HG03066 (cell line): ENCODE measurements at regions not wholly inside any gene's neighbourhood (a gene's known extent, or its start where the extent isn't known, plus 50 kb on each side); places are given as distances from the start of the nearest gene placed in this dataset.

Experiments used
- ATAC-seq: cut with Tn5 transposase; IDR thresholded peaks from one replicate; pipeline ENCODE4 v1.9.1; 2021; ENCODE audit warnings: low read depth; ENCODE audit not compliant: unreplicated experiment

- no peak for ATAC-seq
Measured at GRCh38 chr18:60147323-60147722, 225.3 kb downstream of the MC4R start.

DNA sequence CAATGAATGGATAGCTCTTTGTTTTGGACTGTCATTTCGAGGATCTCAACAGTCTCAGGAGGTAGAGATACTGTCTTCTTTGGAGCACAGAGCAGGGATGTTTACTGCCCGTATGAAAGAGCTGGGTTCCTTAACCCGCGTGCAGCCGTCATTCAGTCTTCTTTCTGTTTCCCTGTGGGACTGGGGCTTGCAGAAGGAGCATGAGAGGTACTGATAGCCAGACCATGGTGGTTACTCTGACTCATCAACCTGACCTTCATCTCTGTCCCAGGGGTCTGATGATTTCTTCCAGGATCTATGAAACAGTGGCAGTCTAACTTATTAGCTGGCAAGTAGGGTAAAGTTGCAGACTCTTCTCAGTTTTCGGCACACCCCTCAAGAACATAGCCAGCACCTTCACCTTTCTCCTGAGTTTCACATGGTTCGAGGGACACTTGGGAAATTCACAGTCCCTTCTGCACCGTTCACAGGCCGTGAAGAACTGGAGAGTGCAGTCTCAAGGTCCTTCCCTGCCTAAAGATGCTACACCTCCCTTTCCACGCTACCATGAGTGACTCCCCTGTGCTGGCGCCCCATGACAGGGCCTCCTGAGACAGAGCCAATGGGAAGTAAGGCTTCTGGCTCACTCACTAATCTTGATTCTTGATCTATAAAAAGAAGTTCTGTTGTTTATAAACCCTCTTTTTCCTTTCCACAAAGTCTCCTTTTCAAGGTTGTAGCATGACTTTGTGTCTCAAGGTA lies 226.2 kb downstream of the MC4R start:
- ATAC-seq, result peak; percentile 72

GRCh38 chr18:60145776-60146175 lies 226.8 kb downstream of the MC4R start:
- ATAC-seq, result peak; percentile 7

- ATAC-seq, result no peak
Measured at GRCh38 chr18:60134806-60135205, 235.0 kb downstream of the PMAIP1 start.

- no peak for ATAC-seq
Measured at GRCh38 chr18:60130284-60130683, 230.5 kb downstream of the PMAIP1 start.

DNA sequence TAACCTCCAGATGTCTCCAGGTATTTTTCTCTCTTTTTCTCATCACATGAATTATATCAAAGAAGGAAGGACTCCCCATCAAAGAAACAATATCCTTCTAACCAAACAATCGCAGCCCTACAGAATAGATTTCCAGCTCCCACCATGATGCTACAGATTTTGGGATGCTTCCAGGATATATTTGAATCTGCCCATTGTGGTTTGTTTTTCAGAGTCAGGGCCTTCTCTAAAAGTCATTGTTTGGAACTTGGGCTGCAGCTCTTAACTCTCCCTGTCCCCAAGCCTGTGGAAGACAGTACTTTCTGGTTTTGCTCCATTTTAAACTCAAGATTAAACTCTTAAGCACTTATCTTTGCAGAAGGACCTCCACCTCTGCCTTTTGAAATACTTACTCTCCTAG lies 223.2 kb downstream of the PMAIP1 start:
- ATAC-seq, result no peak

- no peak for ATAC-seq
Measured at GRCh38 chr18:60122339-60122738, 222.5 kb downstream of the PMAIP1 start.

- no peak for ATAC-seq
Measured at GRCh38 chr18:60120231-60120750, 220.5 kb downstream of the PMAIP1 start.

GRCh38 chr18:60117321-60117720 lies 217.5 kb downstream of the PMAIP1 start:
- no peak for ATAC-seq

GRCh38 chr18:60113396-60113795 lies 213.6 kb downstream of the PMAIP1 start:
- no peak for ATAC-seq

DNA sequence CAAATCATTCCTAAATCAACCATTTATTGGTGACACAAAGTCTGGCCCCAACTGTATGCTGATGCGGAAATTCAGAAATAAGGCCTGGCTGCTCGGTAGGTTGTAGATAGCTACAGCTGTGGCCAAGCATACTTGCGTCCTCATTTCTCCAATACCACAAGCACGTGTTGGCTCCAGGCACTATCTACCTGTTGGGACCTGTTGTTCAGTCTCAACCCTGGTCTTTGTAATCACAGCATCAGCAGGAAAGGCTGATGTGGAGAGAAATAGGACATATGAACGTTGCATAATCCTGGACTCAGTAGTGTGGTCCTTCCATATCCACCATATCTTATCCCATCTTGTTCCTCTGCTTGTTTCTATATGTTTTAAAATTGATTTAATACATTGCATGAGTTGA lies 212.6 kb downstream of the PMAIP1 start:
- ATAC-seq, result no peak

DNA sequence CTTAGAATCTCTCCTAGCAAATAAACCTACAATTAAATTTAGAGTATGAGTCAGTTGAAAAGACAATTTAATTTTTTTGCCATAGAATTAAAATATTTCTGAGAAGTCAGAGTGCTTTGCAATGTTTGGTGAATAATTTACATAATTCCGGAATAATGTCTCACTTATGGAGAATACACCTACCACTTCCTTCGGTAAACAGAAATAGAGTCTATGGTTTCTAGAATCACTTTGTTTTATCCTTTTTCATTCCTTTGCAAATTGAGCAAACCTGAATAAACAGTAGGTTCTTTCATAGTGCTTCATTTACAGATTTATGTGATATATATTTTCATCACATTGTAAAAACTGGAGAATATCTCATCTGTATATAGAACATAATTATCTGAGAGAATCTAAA lies 211.7 kb downstream of the PMAIP1 start:
- no peak for ATAC-seq

DNA sequence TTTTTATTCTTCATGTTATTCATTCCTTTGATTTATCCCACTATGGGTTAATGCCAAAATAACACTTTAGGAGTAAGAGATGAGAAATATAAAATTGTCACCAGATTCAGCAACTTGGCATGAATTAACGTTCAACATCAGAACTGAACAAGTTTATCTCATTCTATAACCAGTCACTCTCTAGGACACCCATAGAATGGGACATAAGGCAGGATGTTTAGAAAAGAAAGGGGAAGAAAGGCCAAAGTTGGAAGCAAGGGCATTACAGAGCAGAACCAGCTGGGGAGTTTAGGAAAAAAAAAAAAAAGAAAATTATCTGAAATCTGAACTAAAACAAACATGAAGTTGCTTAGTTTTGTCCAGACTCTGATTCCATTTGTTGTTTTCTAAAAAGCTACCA lies 211.0 kb downstream of the PMAIP1 start:
- no peak for ATAC-seq

- ATAC-seq, result no peak
Measured at GRCh38 chr18:60100778-60101177, 201.0 kb downstream of the PMAIP1 start.

DNA sequence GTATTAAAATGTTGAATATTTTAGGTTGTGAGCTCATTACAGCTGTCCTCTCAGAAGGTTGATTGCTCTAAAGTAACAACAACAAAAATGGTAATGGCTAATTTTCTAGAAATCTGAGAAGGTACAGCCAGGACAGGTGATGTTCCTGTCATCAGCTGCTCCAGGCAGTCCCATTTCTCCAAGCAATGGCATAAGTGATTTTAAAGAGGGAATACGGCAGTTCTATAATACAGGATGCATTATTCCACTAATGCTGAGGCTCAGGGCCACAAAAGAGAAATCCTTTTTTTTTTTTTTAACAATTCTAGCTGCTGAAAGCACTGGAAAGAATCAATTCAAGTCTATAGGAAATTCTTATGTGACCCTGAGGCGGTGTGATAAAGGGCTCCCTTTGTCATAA lies 199.9 kb downstream of the PMAIP1 start:
- no peak for ATAC-seq

DNA sequence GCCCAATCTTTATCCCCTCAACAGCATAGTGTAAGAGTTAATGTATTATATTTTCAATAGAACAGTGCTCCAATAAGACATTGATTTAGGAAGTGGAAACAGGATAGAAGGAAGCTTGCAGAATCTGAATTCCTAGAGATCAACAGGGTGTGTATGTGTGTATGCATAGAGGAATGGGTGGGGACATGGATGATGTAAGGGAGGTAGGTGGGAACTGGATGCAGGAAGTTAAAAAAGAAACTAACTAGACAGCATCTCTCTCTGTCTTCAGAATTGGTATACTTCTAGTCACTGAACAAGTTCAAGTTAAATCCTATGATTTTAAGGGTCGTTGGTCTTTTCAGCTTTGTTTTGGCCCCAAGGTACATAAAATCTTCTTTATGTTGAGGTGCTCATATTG lies 196.6 kb downstream of the PMAIP1 start:
- no peak for ATAC-seq

GRCh38 chr18:60092073-60092472 lies 192.3 kb downstream of the PMAIP1 start:
- ATAC-seq, result no peak

DNA sequence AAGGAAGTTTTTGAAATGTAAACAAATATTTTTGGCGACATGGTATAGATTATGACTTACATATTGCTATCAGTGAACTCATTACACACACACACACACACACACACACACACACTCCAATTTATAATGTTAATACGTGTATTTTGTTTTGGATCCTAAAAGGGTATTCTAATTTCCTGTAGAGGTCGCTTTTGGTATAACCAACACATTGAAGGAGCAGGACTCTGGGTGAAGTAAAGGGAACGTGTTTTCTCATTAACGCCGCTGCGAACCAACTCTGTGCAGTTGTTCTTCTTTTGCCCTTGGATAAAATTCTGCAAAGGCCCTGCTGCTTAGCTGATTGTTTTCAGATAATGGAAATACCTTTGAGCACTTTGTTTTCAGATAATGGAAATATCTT lies 190.4 kb downstream of the PMAIP1 start:
- no peak for ATAC-seq

- ATAC-seq, result no peak
Measured at GRCh38 chr18:60082790-60083189, 183.0 kb downstream of the PMAIP1 start.

DNA sequence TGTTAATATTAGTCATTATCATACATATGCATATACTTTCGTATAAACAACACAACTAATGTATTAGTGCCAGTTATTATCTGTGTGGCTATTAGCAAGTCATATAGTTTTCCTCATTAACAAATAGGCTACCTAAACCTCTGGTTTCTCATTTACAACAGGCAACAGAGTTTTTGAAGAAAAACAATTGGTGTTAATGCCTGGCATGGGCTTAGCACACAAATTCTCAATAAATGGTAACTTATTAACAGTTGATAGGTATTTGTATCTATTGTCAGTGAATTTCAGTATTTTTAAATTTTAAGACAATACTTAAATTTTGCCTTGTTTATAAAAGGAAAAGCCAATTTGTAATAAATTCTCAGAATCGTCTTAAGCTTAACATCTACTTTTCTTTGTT lies 182.5 kb downstream of the PMAIP1 start:
- no peak for ATAC-seq

DNA sequence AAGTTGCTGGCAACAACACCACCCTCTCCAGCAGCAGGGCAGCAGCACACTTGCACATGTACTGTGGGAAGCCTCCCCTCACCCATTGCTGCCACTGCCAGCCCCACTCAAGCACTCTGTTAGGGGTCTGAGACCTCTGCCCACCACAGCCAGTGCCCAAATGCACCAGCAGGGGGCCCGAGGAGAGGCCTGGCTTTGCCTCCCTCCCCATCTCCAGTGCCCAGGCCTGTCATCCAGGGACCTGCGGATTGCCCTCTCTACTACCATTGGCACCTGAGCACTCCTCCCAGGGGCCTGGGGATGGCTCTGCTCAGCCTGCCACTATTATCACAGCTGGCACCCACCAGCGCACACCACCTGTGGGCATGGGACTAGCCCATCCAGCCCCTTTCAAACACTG lies 175.7 kb downstream of the PMAIP1 start:
- ATAC-seq, result no peak

- no peak for ATAC-seq
Measured at GRCh38 chr18:60070631-60071030, 170.8 kb downstream of the PMAIP1 start.

DNA sequence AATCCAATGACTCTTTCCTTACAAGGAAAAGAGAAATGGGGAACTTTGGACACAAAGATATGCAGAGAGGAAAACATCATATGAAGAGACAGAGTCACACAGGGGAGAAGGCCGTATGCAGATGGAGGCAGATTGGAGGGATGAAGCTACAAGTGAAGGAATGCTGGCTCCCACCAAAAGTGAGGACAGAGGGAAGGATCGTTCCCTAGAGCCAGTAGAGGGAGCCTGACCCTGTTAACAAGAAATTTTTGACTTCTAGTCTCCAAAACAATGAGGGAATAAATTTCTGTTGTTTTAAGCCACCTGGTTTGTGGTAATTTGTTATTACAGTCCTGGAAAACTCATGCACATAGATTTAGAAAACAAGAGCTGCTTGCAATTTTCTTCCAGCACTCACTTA lies 169.3 kb downstream of the PMAIP1 start:
- no peak for ATAC-seq
